NCI-H2227 (cell line): ENCODE measurements at regions not wholly inside any gene's neighbourhood (a gene's known extent, or its start where the extent isn't known, plus 50 kb on each side); places are given as distances from the start of the nearest gene placed in this dataset.

Experiments
- DNase-seq: peaks from one replicate; lab custom pipeline; 2025; ENCODE audit not compliant: unreplicated experiment; lab: John Stamatoyannopoulos, UW

DNA sequence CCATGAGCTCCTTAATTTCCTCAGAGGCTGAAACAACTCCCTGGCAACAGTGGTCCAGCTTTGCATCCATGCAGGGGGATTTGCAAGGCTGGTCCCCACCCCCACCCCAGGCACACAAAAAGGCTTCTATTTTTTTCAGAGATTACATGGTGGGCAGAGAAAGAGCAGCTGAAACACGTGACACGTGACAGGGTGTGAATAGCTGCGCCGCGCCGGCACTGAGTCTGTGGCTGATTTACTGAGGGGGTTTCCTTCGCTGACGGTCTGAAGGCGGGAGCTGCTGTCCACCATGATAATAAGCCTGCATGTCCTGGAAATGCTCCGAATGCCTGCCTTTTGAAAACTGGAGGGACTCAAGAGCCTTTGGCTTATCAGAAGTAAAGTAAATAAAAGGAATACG lies 50.7 kb upstream of the APCDD1 start:
- DNase-seq = no peak

DNA sequence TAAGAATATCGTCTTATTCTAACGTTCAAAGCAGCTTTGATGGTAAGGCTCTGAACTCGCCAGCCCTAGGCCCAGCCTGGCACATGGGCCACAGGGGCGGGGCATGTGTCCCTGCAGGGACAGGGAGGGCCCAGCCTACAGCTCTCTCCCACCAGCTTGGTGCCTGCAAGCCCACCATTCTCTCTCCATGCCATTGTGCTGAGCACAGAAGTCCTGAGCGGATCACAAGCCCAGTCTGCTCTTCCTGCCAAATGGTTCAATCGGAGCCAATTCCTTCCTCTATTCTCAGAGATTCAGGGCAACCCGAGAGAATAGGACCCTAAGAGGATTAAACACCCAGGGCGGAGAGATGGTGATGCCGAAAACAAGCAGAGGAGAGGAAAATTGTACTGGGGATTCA lies 50.3 kb upstream of the APCDD1 start:
- DNase-seq = no peak
